Islet of Langerhans (tissue), 1 donor: ENCODE measurements at regions not wholly inside any gene's neighbourhood (a gene's known extent, or its start where the extent isn't known, plus 50 kb on each side); places are given as distances from the start of the nearest gene placed in this dataset.

ENCODE experiments used
- FAIRE-seq: peaks from one replicate; lab custom pipeline; 2011; peaks lifted over from hg19 to GRCh38; lab: Jason Lieb, UNC

- no peak for FAIRE-seq
Observed at GRCh38 chr5:130243641-130244040, 339.4 kb downstream of the CHSY3 start.

- no peak for FAIRE-seq
Observed at GRCh38 chr5:130237721-130238120, 333.5 kb downstream of the CHSY3 start.
